ENCODE measurements at regions not wholly inside any gene's neighbourhood (a gene's known extent, or its start where the extent isn't known, plus 50 kb on each side); places are given as distances from the start of the nearest gene placed in this dataset.

- TF ChIP-seq CTCF (IDR thresholded peaks at IDR 0.05 in 4 of 5, conservative IDR thresholded peaks at IDR 0.05 in 1 of 5) (no peak), POLR2A (IDR thresholded peaks at IDR 0.05) (no peak)
- intact Hi-C loops (cut with DNase I; ENCODE audit: low total_unique reads): no loop called here
- Histone ChIP-seq H3K36me3 (no peaks in the 10 kb centered on the region), H3K27me3 (no peaks in the 10 kb centered on the region), H3K27ac (no peak overlapping the region), H3K4me1 (no peaks in the 10 kb centered on the region), H3K9me3 (no peaks in the 10 kb centered on the region), H3K4me3 (no peak overlapping the region)
- in situ Hi-C loops (cut with MboI; ENCODE audit: low sequenced_read_pairs in 4 of 4): no loop called here
- ATAC-seq (no peak), DNase-seq (no peak)
Observed at GRCh38 chr1:57894315-57894714, 470.5 kb upstream of the DAB1 start.

DNA sequence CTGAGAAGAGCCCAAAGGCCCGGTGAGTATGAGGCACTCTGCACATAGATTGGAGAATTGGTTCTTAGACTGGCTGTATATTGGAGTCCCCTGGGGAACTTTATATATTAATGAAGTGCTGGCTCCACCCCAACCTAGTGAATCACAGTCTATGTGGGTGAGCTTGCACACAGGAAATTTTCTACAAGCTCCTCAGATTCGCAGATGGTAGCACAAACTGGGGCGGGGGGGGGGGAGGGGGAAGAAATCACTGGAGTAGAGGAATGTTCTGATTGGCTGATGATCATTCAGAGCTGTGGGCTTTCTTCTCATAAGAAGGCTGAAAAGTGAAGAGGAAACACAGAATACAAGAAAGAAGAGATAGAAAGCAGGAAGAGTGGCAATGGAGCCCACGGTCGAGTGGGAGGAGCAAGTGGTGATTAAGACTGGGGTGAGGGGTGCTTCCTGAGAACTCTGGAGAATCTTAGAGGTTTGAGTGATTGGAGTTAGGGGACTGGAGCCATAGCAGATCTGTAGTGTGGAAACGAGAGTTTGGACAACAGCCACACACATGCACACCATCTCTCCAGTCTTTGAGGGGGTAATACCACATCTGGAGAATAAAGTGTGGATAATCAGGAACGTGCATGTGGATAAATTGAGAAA is 465.9 kb upstream of the DAB1 start:
- Histone ChIP-seq H3K9me3 (no peaks in the 10 kb centered on the region), H3K4me3 (no peak overlapping the region), H3K27me3 (no peaks in the 10 kb centered on the region), H3K4me1 (no peaks in the 10 kb centered on the region), H3K27ac (no peak overlapping the region), H3K36me3 (no peaks in the 10 kb centered on the region)
- no peak for ATAC-seq
- TF ChIP-seq POLR2A (IDR thresholded peaks at IDR 0.05) (no peak), CTCF (IDR thresholded peaks at IDR 0.05 in 4 of 5, conservative IDR thresholded peaks at IDR 0.05 in 1 of 5) (no peak)
- in situ Hi-C loops (cut with MboI; ENCODE audit: low sequenced_read_pairs in 4 of 4): no loop called here
- intact Hi-C loops (cut with DNase I; ENCODE audit: low total_unique reads): no loop called here
- DNase-seq: no peak

DNA sequence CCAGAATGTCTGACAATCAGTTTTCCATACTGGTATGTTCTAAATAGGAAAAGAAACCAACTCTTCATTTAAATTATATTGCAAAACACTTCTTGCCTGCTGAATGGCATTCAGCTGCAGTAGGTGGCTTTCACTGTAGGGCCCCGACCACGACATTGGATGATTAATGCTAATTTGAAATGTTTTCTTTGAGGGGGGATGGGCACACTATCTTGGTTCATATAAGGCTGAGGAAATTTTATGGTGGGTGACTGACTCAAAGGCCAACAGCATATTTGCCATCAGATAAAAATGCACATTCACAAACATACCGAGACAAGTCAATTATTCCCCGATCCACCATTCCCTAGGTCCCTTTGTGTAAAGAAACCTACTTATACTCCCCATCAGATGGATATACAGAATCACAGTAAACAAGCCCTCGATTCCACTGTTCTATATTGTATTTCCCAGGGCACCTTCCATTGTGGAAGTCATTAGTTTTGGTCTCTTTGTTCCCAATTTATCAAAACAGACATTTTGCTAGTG is 464.2 kb upstream of the DAB1 start:
- DNase-seq (no peak), ATAC-seq (no peak)
- no peaks in the 10 kb centered on the region for H3K27me3 ChIP-seq
- no peak for TF ChIP-seq CTCF (IDR thresholded peaks at IDR 0.05 in 4 of 5, conservative IDR thresholded peaks at IDR 0.05 in 1 of 5)
- intact Hi-C loops (cut with DNase I; ENCODE audit: low total_unique reads) (no loop called here), in situ Hi-C loops (cut with MboI; ENCODE audit: low sequenced_read_pairs in 4 of 4) (no loop called here)
- H3K4me3 ChIP-seq: no peak overlapping the region
- H3K36me3 ChIP-seq: no peaks in the 10 kb centered on the region
- H3K9me3 ChIP-seq: no peaks in the 10 kb centered on the region
- no peaks in the 10 kb centered on the region for H3K4me1 ChIP-seq
- no peak overlapping the region for H3K27ac ChIP-seq

DNA sequence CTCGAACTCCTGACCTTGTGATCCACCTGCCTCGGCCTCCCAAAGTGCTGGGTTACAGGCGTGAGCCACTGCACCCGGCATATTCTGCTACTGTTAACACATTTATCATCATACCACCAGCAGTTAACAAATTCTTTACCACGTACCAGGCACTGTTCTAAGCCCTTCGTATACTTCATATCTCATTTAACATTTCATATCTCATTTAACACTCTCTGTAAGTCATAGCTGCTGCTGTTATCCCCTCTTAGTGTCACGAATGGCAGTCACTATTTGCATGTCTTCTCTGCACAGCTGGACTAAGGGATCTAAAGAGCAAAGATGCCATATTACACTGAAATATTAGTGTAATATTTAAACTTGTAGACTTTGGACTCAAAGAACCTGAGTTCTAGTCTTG is 462.5 kb upstream of the DAB1 start:
- intact Hi-C loops (cut with DNase I; ENCODE audit: low total_unique reads): no loop called here
- no peak for ATAC-seq

More for the DNA sequence above, 462.5 kb upstream of the DAB1 start:
- Histone ChIP-seq H3K4me3 (no peak overlapping the region), H3K27ac (no peak overlapping the region), H3K4me1 (no peaks in the 10 kb centered on the region), H3K9me3 (no peaks in the 10 kb centered on the region), H3K36me3 (no peaks in the 10 kb centered on the region), H3K27me3 (no peaks in the 10 kb centered on the region)
- TF ChIP-seq POLR2A (IDR thresholded peaks at IDR 0.05): no peak
- no peak for TF ChIP-seq CTCF (IDR thresholded peaks at IDR 0.05 in 4 of 5, conservative IDR thresholded peaks at IDR 0.05 in 1 of 5)
- no peak for DNase-seq
- in situ Hi-C loops (cut with MboI; ENCODE audit: low sequenced_read_pairs in 4 of 4): no loop called here
